ENCODE measurements at regions not wholly inside any gene's neighbourhood (a gene's known extent, or its start where the extent isn't known, plus 50 kb on each side); places are given as distances from the start of the nearest gene placed in this dataset.

DNA sequence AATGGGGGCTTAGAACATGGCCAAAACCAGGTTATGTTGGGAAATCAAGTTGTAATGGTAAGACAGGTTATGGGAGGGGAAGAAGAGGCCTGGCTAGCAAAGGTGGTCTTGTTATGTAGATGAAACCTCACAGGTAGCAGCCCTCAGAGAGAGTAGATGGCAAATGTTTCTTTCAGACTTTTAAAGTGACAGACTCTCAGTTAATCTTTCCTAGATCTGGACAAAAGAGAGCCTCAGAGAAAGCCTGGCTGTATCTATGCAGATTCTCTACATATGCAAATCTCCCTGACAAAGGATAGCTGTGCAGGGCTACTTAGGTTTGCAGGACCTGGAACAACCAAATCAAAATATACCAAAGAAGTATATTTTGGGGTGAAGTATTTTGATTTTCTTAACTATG is 284.1 kb upstream of the AMOT start:
- Mint-ChIP-seq H3K27ac (no peak overlapping the region), H3K36me3 (no peaks in the 10 kb centered on the region), H3K27me3 (ENCODE audit: low read depth in 2 of 2) (no peaks in the 10 kb centered on the region)

GRCh38 chrX:113075521-113075920 is 234.9 kb upstream of the AMOT start:
- Histone ChIP-seq H3K27me3 (ENCODE audit: control insufficient read depth, insufficient read depth, low read length) (no peaks in the 10 kb centered on the region), H3K27ac (ENCODE audit: low read length) (no peak overlapping the region), H3K36me3 (ENCODE audit: control insufficient read depth, insufficient read depth, low read length) (no peaks in the 10 kb centered on the region), H3K9me3 (ENCODE audit: control insufficient read depth, insufficient read depth, low read length) (no peaks in the 10 kb centered on the region), H3K4me3 (ENCODE audit: low read length) (no peak overlapping the region), H3K4me1 (ENCODE audit: control insufficient read depth, insufficient read depth, low read length) (no peaks in the 10 kb centered on the region)
- TF ChIP-seq, protein P1, sequence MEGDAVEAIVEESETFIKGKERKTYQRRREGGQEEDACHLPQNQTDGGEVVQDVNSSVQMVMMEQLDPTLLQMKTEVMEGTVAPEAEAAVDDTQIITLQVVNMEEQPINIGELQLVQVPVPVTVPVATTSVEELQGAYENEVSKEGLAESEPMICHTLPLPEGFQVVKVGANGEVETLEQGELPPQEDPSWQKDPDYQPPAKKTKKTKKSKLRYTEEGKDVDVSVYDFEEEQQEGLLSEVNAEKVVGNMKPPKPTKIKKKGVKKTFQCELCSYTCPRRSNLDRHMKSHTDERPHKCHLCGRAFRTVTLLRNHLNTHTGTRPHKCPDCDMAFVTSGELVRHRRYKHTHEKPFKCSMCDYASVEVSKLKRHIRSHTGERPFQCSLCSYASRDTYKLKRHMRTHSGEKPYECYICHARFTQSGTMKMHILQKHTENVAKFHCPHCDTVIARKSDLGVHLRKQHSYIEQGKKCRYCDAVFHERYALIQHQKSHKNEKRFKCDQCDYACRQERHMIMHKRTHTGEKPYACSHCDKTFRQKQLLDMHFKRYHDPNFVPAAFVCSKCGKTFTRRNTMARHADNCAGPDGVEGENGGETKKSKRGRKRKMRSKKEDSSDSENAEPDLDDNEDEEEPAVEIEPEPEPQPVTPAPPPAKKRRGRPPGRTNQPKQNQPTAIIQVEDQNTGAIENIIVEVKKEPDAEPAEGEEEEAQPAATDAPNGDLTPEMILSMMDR (IDR thresholded peaks at IDR 0.05), result no peak
- DNase-seq (no peak), ATAC-seq (no peak)
- no peaks in the 10 kb centered on the region for H3K27me3 Mint-ChIP-seq (ENCODE audit: low read depth in 2 of 2)
- H3K36me3 Mint-ChIP-seq, result no peaks in the 10 kb centered on the region
- intact Hi-C loops (cut with micrococcal nuclease), result no loop called here
- H3K4me1 Mint-ChIP-seq, result no peaks in the 10 kb centered on the region
- no peaks in the 10 kb centered on the region for H3K9me3 Mint-ChIP-seq
- H3K4me3 Mint-ChIP-seq, result no peak overlapping the region
- no peak overlapping the region for H3K27ac Mint-ChIP-seq

More for the DNA sequence above, 284.1 kb upstream of the AMOT start:
- TF ChIP-seq, protein P1 (IDR thresholded peaks at IDR 0.05), result no peak
- ATAC-seq, result no peak
- no peaks in the 10 kb centered on the region for H3K9me3 ChIP-seq (ENCODE audit: control insufficient read depth, insufficient read depth, low read length)
- intact Hi-C loops (cut with micrococcal nuclease), result no loop called here
- no peaks in the 10 kb centered on the region for H3K36me3 ChIP-seq (ENCODE audit: control insufficient read depth, insufficient read depth, low read length)
- H3K4me3 ChIP-seq (ENCODE audit: low read length), result no peak overlapping the region
- H3K27ac ChIP-seq (ENCODE audit: low read length), result no peak overlapping the region
- no peaks in the 10 kb centered on the region for H3K27me3 ChIP-seq (ENCODE audit: control insufficient read depth, insufficient read depth, low read length)
- DNase-seq, result no peak
- H3K4me3 Mint-ChIP-seq, result no peak overlapping the region
- no peaks in the 10 kb centered on the region for H3K4me1 Mint-ChIP-seq
- no peaks in the 10 kb centered on the region for H3K4me1 ChIP-seq (ENCODE audit: control insufficient read depth, insufficient read depth, low read length)
- peaks cover 0 to 2% of the 10 kb centered on the region in 2 donors for H3K9me3 Mint-ChIP-seq

GRCh38 chrX:113059714-113060113 is 219.1 kb upstream of the AMOT start:
- TF ChIP-seq, protein P1 (IDR thresholded peaks at IDR 0.05), result no peak

GRCh38 chrX:113058634-113059033 is 218.0 kb upstream of the AMOT start:
- H3K4me3 Mint-ChIP-seq, result no peak overlapping the region
- no peaks in the 10 kb centered on the region for H3K36me3 ChIP-seq (ENCODE audit: control insufficient read depth, insufficient read depth, low read length)
- DNase-seq, result no peak
- TF ChIP-seq, protein P1 (IDR thresholded peaks at IDR 0.05), result no peak
- no CpG with 5 or more reads among the region's 6 CpGs for WGBS (ENCODE audit: insufficient coverage)
- no peak overlapping the region for H3K27ac ChIP-seq (ENCODE audit: low read length)
- H3K4me1 ChIP-seq (ENCODE audit: control insufficient read depth, insufficient read depth, low read length), result no peaks in the 10 kb centered on the region
- intact Hi-C loops (cut with micrococcal nuclease), result no loop called here
- no peak overlapping the region for H3K27ac Mint-ChIP-seq
- H3K27me3 Mint-ChIP-seq (ENCODE audit: low read depth in 2 of 2), result no peaks in the 10 kb centered on the region
- ATAC-seq, result no peak
- no peaks in the 10 kb centered on the region for H3K4me1 Mint-ChIP-seq
- no peaks in the 10 kb centered on the region for H3K9me3 ChIP-seq (ENCODE audit: control insufficient read depth, insufficient read depth, low read length)
- no peaks in the 10 kb centered on the region for H3K36me3 Mint-ChIP-seq
- no peak overlapping the region for H3K4me3 ChIP-seq (ENCODE audit: low read length)
- no peaks in the 10 kb centered on the region for H3K27me3 ChIP-seq (ENCODE audit: control insufficient read depth, insufficient read depth, low read length)
- H3K9me3 Mint-ChIP-seq, result peaks cover 0 to 2% of the 10 kb centered on the region in 2 donors

More at GRCh38 chrX:113059714-113060113, 219.1 kb upstream of the AMOT start:
- peaks cover 0 to 3% of the 10 kb centered on the region in 2 donors for H3K9me3 Mint-ChIP-seq
- Histone ChIP-seq H3K27ac (ENCODE audit: low read length) (no peak overlapping the region), H3K9me3 (ENCODE audit: control insufficient read depth, insufficient read depth, low read length) (no peaks in the 10 kb centered on the region), H3K36me3 (ENCODE audit: control insufficient read depth, insufficient read depth, low read length) (no peaks in the 10 kb centered on the region), H3K4me3 (ENCODE audit: low read length) (no peak overlapping the region), H3K27me3 (ENCODE audit: control insufficient read depth, insufficient read depth, low read length) (no peaks in the 10 kb centered on the region), H3K4me1 (ENCODE audit: control insufficient read depth, insufficient read depth, low read length) (no peaks in the 10 kb centered on the region)
- H3K36me3 Mint-ChIP-seq, result no peaks in the 10 kb centered on the region
- DNase-seq, result no peak
- no peak overlapping the region for H3K4me3 Mint-ChIP-seq
- no peak for ATAC-seq
- intact Hi-C loops (cut with micrococcal nuclease), result no loop called here
- WGBS (ENCODE audit: insufficient coverage), result no CpG with 5 or more reads among the region's 1 CpG
- H3K4me1 Mint-ChIP-seq, result no peaks in the 10 kb centered on the region
- no peaks in the 10 kb centered on the region for H3K27me3 Mint-ChIP-seq (ENCODE audit: low read depth in 2 of 2)
- no peak overlapping the region for H3K27ac Mint-ChIP-seq

Data from natural killer cell (primary cell).